ENCODE measurements at regions not wholly inside any gene's neighbourhood (a gene's known extent, or its start where the extent isn't known, plus 50 kb on each side); places are given as distances from the start of the nearest gene placed in this dataset.
A peak's percentile ranks its signal among the peaks of the same experiment; 100 is the strongest.

- ATAC-seq (peak; percentile 76), DNase-seq (ENCODE audit: low spot score) (peak; percentile 99)
- Mint-ChIP-seq H3K4me3 (no peak overlapping the region), H3K27ac (no peak overlapping the region), H3K4me1 (peaks cover 27% of the 10 kb centered on the region), H3K9me3 (no peaks in the 10 kb centered on the region; the same call in 2 of the 3 replicates), H3K36me3 (ENCODE audit: low read depth) (peaks cover 8% of the 10 kb centered on the region; the same call in 2 of the 3 replicates), H3K27me3 (ENCODE audit: insufficient read depth, low read depth, poor library complexity) (peaks cover 8% of the 10 kb centered on the region)
- Histone ChIP-seq H3K27ac (ENCODE audit: low read depth) (peak overlapping the region; percentile 100), H3F3A (replicated peaks; ENCODE audit: low read depth) (no peaks in the 10 kb centered on the region; the same call in 1 of the 2 replicates), H2AFZ (no peak overlapping the region), H3K4me1 (ENCODE audit: insufficient read depth) (peaks cover 15% of the 10 kb centered on the region), H4K20me1 (replicated peaks; ENCODE audit: insufficient read depth) (no peaks in the 10 kb centered on the region), H3K4me3 (peak overlapping the region; percentile 77), H3K9me2 (ENCODE audit: insufficient read depth) (no peaks in the 10 kb centered on the region), H3K79me2 (replicated peaks; ENCODE audit: insufficient read depth) (peaks cover 22% of the 10 kb centered on the region), H3K36me3 (ENCODE audit: insufficient read depth) (no peaks in the 10 kb centered on the region), H3K4me2 (peak overlapping the region; percentile 88), H3K27me3 (ENCODE audit: insufficient read depth) (no peaks in the 10 kb centered on the region)
- TF ChIP-seq, protein P1, sequence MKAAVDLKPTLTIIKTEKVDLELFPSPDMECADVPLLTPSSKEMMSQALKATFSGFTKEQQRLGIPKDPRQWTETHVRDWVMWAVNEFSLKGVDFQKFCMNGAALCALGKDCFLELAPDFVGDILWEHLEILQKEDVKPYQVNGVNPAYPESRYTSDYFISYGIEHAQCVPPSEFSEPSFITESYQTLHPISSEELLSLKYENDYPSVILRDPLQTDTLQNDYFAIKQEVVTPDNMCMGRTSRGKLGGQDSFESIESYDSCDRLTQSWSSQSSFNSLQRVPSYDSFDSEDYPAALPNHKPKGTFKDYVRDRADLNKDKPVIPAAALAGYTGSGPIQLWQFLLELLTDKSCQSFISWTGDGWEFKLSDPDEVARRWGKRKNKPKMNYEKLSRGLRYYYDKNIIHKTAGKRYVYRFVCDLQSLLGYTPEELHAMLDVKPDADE (IDR thresholded peaks at IDR 0.05) = peak; percentile 11; the same call in 1 of the 2 replicates
- TF ChIP-seq ZNF331 (CRISPR knock-in tag; IDR thresholded peaks at IDR 0.05; ENCODE audit: low read depth) (no peak), ZNF462 (CRISPR knock-in tag; IDR thresholded peaks at IDR 0.05) (no peak), POLR2AphosphoS5 (IDR thresholded peaks at IDR 0.05; ENCODE audit: low read depth) (peak; percentile 81), ZNF114 (CRISPR knock-in tag; IDR thresholded peaks at IDR 0.05) (peak; percentile 54; the same call in 1 of the 2 replicates), CREB1 (CRISPR knock-in tag; IDR thresholded peaks at IDR 0.05; ENCODE audit: low read depth) (peak; percentile 96), EZH2phosphoT487 (IDR thresholded peaks at IDR 0.05; ENCODE audit: unreplicated experiment) (no peak), STAT1 (IDR thresholded peaks at IDR 0.05; ENCODE audit: unreplicated experiment) (no peak)
These were observed 73.9 kb downstream of the OR2B2 start for GRCh38 chr6:27838058-27838944.
